ENCODE measurements at regions not wholly inside any gene's neighbourhood (a gene's known extent, or its start where the extent isn't known, plus 50 kb on each side); places are given as distances from the start of the nearest gene placed in this dataset.

- TF ChIP-seq GATA2 (IDR thresholded peaks at IDR 0.05; ENCODE audit: low read depth, low read length) (no peak), GATA3 (IDR thresholded peaks at IDR 0.05; ENCODE audit: low read depth, low read length) (no peak)
Measured at GRCh38 chr4:160044693-160045092, 941.8 kb downstream of the RAPGEF2 start.
